MM.1S (cell line): ENCODE measurements at regions not wholly inside any gene's neighbourhood (a gene's known extent, or its start where the extent isn't known, plus 50 kb on each side); places are given as distances from the start of the nearest gene placed in this dataset.

Experiments
- DNase-seq: peaks from one replicate; pipeline ENCODE4 v3.0.0-alpha.2; 2015
- H2AFZ ChIP-seq: fragments of 300-600 bp; sonication (generic); 2 replicates; pipeline ENCODE4 v1.6.0; 2016; ENCODE audit warnings: antibody characterized with exemption, low read length
- H3F3A ChIP-seq: fragments of 300-600 bp; sonication (generic); 2 replicates; pipeline ENCODE4 v1.6.1; 2016; ENCODE audit warnings: mild to moderate bottlenecking, antibody characterized with exemption, low read length, moderate library complexity, mixed read lengths; ENCODE audit not compliant: insufficient read depth
- H3K27ac ChIP-seq: fragments of 300-600 bp; sonication (generic); 2 replicates; pipeline ENCODE4 v1.5.1; 2016; ENCODE audit warnings: mild to moderate bottlenecking, low read length
- H3K27me3 ChIP-seq: fragments of 300-600 bp; sonication (generic); replicated peaks from 2 replicates; pipeline ENCODE4 v1.6.0; 2016; ENCODE audit warnings: low read length; ENCODE audit not compliant: insufficient read depth
- H3K36me3 ChIP-seq: fragments of 300-600 bp; sonication (generic); replicated peaks from 2 replicates; pipeline ENCODE4 v1.6.1; 2016; ENCODE audit warnings: mild to moderate bottlenecking, low read length, mixed read lengths; ENCODE audit not compliant: insufficient read depth
- H3K4me1 ChIP-seq: fragments of 300-600 bp; sonication (generic); 2 replicates; pipeline ENCODE4 v1.6.1; 2016; ENCODE audit warnings: low read length, mixed read lengths
- H3K4me2 ChIP-seq: fragments of 300-600 bp; sonication (generic); 2 replicates; pipeline ENCODE4 v1.6.0; 2016; ENCODE audit warnings: low read depth, low read length
- H3K4me3 ChIP-seq: fragments of 300-600 bp; sonication (generic); 2 replicates; pipeline ENCODE4 v1.5.1; 2016; ENCODE audit warnings: low read length, mixed read lengths
- H3K79me2 ChIP-seq: fragments of 300-600 bp; sonication (generic); 2 replicates; pipeline ENCODE4 v1.6.1; 2016; ENCODE audit warnings: mixed run types, low read length, mixed read lengths
- H3K9ac ChIP-seq: fragments of 300-600 bp; sonication (generic); 2 replicates; pipeline ENCODE4 v1.6.1; 2016; ENCODE audit warnings: low read length, mixed read lengths
- H3K9me2 ChIP-seq: fragments of 300-600 bp; sonication (generic); replicated peaks from 2 replicates; pipeline ENCODE4 v1.6.1; 2016; ENCODE audit warnings: mild to moderate bottlenecking, low read length, mixed read lengths; ENCODE audit not compliant: insufficient read depth
- H3K9me3 ChIP-seq: fragments of 300-600 bp; sonication (generic); replicated peaks from 2 replicates; pipeline ENCODE4 v1.6.1; 2016; ENCODE audit warnings: mild to moderate bottlenecking, low read length, mixed read lengths; ENCODE audit not compliant: insufficient read depth
- H4K20me1 ChIP-seq: fragments of 300-600 bp; sonication (generic); 2 replicates; pipeline ENCODE4 v1.6.1; 2016; ENCODE audit warnings: mild to moderate bottlenecking, low read length, moderate library complexity, mixed read lengths; ENCODE audit not compliant: insufficient read depth
- CTCF ChIP-seq: fragments of 300-600 bp; sonication (generic); IDR thresholded peaks from 2 replicates; pipeline ENCODE4 v1.5.1; 2016; ENCODE audit warnings: antibody characterized with exemption, low read length, mixed read lengths
- EZH2 ChIP-seq: fragments of 300-600 bp; sonication (generic); optimal IDR thresholded peaks from 2 replicates; pipeline ENCODE3; 2017; ENCODE audit warnings: low read depth, mild to moderate bottlenecking, antibody characterized with exemption, low read length, mixed read lengths
- EZH2phosphoT487 ChIP-seq: fragments of 300-600 bp; sonication (generic); IDR thresholded peaks from 2 replicates; pipeline ENCODE4 v1.6.1; 2018; ENCODE audit warnings: antibody characterized with exemption, low read length

DNA sequence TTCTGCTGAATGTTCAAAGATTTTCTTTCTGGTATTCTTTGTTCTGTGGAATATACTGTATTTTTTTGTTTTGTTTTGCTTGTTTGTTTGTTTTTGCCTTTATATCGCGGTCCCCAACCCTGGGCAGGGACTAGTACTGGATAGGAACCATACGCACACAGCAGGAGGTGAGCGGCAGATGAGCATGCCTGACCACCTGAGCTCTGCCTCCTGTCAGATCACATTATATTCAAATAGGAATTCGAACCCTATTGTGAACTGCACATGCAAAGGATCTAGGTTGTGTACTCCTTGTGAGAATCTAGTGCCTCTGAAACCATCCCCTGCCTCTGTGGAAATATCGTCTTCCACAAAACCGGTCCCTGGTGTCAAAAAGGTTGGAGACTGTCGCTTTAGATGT is 83.3 kb upstream of the ANO3 start:
- H3K9ac ChIP-seq, result no peak overlapping the region
- H4K20me1 ChIP-seq, result no peaks in the 10 kb centered on the region
- H3K4me2 ChIP-seq, result no peak overlapping the region
- H3K27me3 ChIP-seq, result no peaks in the 10 kb centered on the region
- no peaks in the 10 kb centered on the region for H3K36me3 ChIP-seq
- H3K27ac ChIP-seq, result no peak overlapping the region
- H3K79me2 ChIP-seq, result no peaks in the 10 kb centered on the region
- no peak for TF ChIP-seq EZH2
- TF ChIP-seq EZH2phosphoT487, result no peak
- TF ChIP-seq CTCF, result no peak
- no peaks in the 10 kb centered on the region for H3K9me3 ChIP-seq
- H3F3A ChIP-seq, result no peaks in the 10 kb centered on the region
- no peaks in the 10 kb centered on the region for H3K4me1 ChIP-seq
- no peak overlapping the region for H3K4me3 ChIP-seq
- no peak for DNase-seq
- no peak overlapping the region for H2AFZ ChIP-seq
- no peaks in the 10 kb centered on the region for H3K9me2 ChIP-seq

DNA sequence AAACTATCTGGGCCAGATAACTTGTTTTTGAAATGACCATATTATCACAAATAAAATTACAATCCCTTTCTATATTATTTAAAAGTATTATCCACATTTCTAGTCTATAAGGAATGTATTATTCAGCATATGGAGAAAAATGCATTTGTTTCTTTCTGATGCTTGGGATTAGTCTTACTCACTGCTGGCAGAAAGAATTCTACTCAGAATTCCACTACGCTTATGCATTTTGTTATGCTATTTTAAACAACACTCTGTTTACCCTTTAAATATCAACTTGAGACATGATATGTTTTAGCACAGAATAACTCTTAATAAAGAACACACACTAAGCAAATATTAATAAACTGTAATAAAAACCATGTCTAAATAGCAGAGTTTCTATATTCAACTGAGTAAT is 77.6 kb upstream of the ANO3 start:
- Histone ChIP-seq H3K4me3 (no peak overlapping the region), H3K9ac (no peak overlapping the region), H3K27me3 (no peaks in the 10 kb centered on the region), H4K20me1 (no peaks in the 10 kb centered on the region), H3K27ac (no peak overlapping the region), H3K4me1 (no peaks in the 10 kb centered on the region), H3K9me2 (no peaks in the 10 kb centered on the region), H3K4me2 (no peak overlapping the region), H3K36me3 (no peaks in the 10 kb centered on the region), H3K9me3 (no peaks in the 10 kb centered on the region), H3F3A (no peaks in the 10 kb centered on the region), H2AFZ (no peak overlapping the region), H3K79me2 (no peaks in the 10 kb centered on the region)
- TF ChIP-seq EZH2 (no peak), EZH2phosphoT487 (no peak), CTCF (no peak)
- DNase-seq, result no peak

- no peak for DNase-seq
- H3K27me3 ChIP-seq, result no peaks in the 10 kb centered on the region
- H3K4me3 ChIP-seq, result no peak overlapping the region
- TF ChIP-seq CTCF (no peak), EZH2 (no peak), EZH2phosphoT487 (no peak)
- H3K4me1 ChIP-seq, result no peaks in the 10 kb centered on the region
- no peak overlapping the region for H3K27ac ChIP-seq
- H3K4me2 ChIP-seq, result no peak overlapping the region
- H3K36me3 ChIP-seq, result no peaks in the 10 kb centered on the region
- H3F3A ChIP-seq, result no peaks in the 10 kb centered on the region
- H3K79me2 ChIP-seq, result no peaks in the 10 kb centered on the region
- no peaks in the 10 kb centered on the region for H4K20me1 ChIP-seq
- no peaks in the 10 kb centered on the region for H3K9me2 ChIP-seq
- no peaks in the 10 kb centered on the region for H3K9me3 ChIP-seq
- H3K9ac ChIP-seq, result no peak overlapping the region
- no peak overlapping the region for H2AFZ ChIP-seq
Measured at GRCh38 chr11:26263769-26264168, 68.2 kb upstream of the ANO3 start.

- H3K4me1 ChIP-seq, result no peaks in the 10 kb centered on the region
- no peaks in the 10 kb centered on the region for H3F3A ChIP-seq
- H3K27me3 ChIP-seq, result no peaks in the 10 kb centered on the region
- no peak overlapping the region for H3K4me2 ChIP-seq
- H3K36me3 ChIP-seq, result no peaks in the 10 kb centered on the region
- H3K79me2 ChIP-seq, result no peaks in the 10 kb centered on the region
- no peak overlapping the region for H2AFZ ChIP-seq
- no peaks in the 10 kb centered on the region for H3K9me2 ChIP-seq
- no peak overlapping the region for H3K4me3 ChIP-seq
- no peak overlapping the region for H3K27ac ChIP-seq
- TF ChIP-seq EZH2phosphoT487, result no peak
- TF ChIP-seq EZH2, result no peak
- TF ChIP-seq CTCF, result no peak
- no peaks in the 10 kb centered on the region for H3K9me3 ChIP-seq
- H4K20me1 ChIP-seq, result no peaks in the 10 kb centered on the region
- no peak for DNase-seq
- no peak overlapping the region for H3K9ac ChIP-seq
Measured at GRCh38 chr11:26264266-26264665, 67.7 kb upstream of the ANO3 start.
